Neuronal stem cell (in vitro differentiated cells): ENCODE measurements at regions not wholly inside any gene's neighbourhood (a gene's known extent, or its start where the extent isn't known, plus 50 kb on each side); places are given as distances from the start of the nearest gene placed in this dataset.

Source experiments
- DNase-seq: peaks from one replicate; pipeline ENCODE4 v3.0.0-alpha.2; 2013; ENCODE audit warnings: low spot score
- H2AFZ ChIP-seq: one replicate; pipeline ENCODE4 v1.6.1; 2013; ENCODE audit warnings: mild to moderate bottlenecking, low read length, inconsistent platforms
- H2AK5ac ChIP-seq: 2 replicates; pipeline ENCODE4 v1.6.1; 2013; ENCODE audit warnings: low read depth, mild to moderate bottlenecking, inconsistent platforms, low read length, moderate library complexity, mixed read lengths
- H2BK120ac ChIP-seq: 2 replicates; pipeline ENCODE4 v1.6.1; 2013; ENCODE audit warnings: low read depth, mild to moderate bottlenecking, inconsistent platforms, low read length, moderate library complexity, mixed read lengths
- H2BK12ac ChIP-seq: one replicate; pipeline ENCODE4 v1.6.1; 2013; ENCODE audit warnings: low read length, inconsistent platforms
- H2BK15ac ChIP-seq: 2 replicates; pipeline ENCODE4 v1.6.1; 2013; ENCODE audit warnings: mild to moderate bottlenecking, low read length, inconsistent platforms, mixed read lengths
- H2BK5ac ChIP-seq: one replicate; pipeline ENCODE4 v1.6.1; 2013; ENCODE audit warnings: inconsistent platforms, mild to moderate bottlenecking, low read length, moderate library complexity
- H3K14ac ChIP-seq: one replicate; pipeline ENCODE4 v1.6.1; 2013; ENCODE audit warnings: low read length, inconsistent platforms
- H3K18ac ChIP-seq: 2 replicates; pipeline ENCODE4 v1.6.1; 2013; ENCODE audit warnings: low read length, inconsistent platforms
- H3K23ac ChIP-seq: 2 replicates; pipeline ENCODE4 v1.6.1; 2013; ENCODE audit warnings: low read depth, mild to moderate bottlenecking, mixed read lengths, low read length, inconsistent platforms; ENCODE audit not compliant: poor library complexity
- H3K27ac ChIP-seq: replicated peaks from 3 replicates; pipeline ENCODE4 v1.5.1; 2013; ENCODE audit warnings: low read length, inconsistent platforms
- H3K27me3 ChIP-seq, 3 experiments: 2 replicates each; pipeline ENCODE4 v1.6.1; 2013; ENCODE audit warnings: low read length in 3 of 3, mild to moderate bottlenecking in 2 of 3, inconsistent platforms in 1 of 3, low read depth in 1 of 3, mixed read lengths in 1 of 3, moderate library complexity in 1 of 3; ENCODE audit not compliant: control insufficient read depth in 3 of 3, insufficient read depth in 3 of 3
- H3K36me3 ChIP-seq, 2 donors: replicated peaks in 1 of 2; 2 replicates each; pipeline ENCODE4 v1.6.1; 2013; ENCODE audit warnings: low read length in 2 of 2; ENCODE audit not compliant: control insufficient read depth in 2 of 2, insufficient read depth in 2 of 2
- H3K4ac ChIP-seq: 2 replicates; pipeline ENCODE4 v1.6.1; 2013; ENCODE audit warnings: inconsistent platforms, mild to moderate bottlenecking, low read length, moderate library complexity
- H3K4me1 ChIP-seq, 2 donors: 1 replicate in 1 of 2; 2 replicates in 1 of 2; pipeline ENCODE4 v1.6.1; 2013; ENCODE audit warnings: low read length in 2 of 2, low read depth in 1 of 2; ENCODE audit not compliant: control insufficient read depth in 2 of 2, insufficient read depth in 1 of 2
- H3K4me2 ChIP-seq: one replicate; pipeline ENCODE4 v1.6.1; 2013; ENCODE audit warnings: mild to moderate bottlenecking, low read length, inconsistent platforms; ENCODE audit not compliant: insufficient read depth, poor library complexity, severe bottlenecking
- H3K4me3 ChIP-seq, 2 donors: 2 replicates each; pipeline ENCODE4 v1.5.1; 2013; ENCODE audit warnings: low read length in 2 of 2, mild to moderate bottlenecking in 2 of 2, inconsistent platforms in 1 of 2, moderate library complexity in 1 of 2
- H3K79me1 ChIP-seq: one replicate; pipeline ENCODE4 v1.6.1; 2013; ENCODE audit warnings: low read depth, mild to moderate bottlenecking, inconsistent platforms, low read length, moderate library complexity
- H3K9ac ChIP-seq: one replicate; pipeline ENCODE4 v1.6.1; 2013; ENCODE audit warnings: mild to moderate bottlenecking, low read depth, low read length, inconsistent platforms; ENCODE audit not compliant: poor library complexity
- H3K9me3 ChIP-seq, 2 donors: replicated peaks in 1 of 2; 2 replicates each; pipeline versions ENCODE3 to v1.6.1; 2013; ENCODE audit warnings: low read length in 2 of 2, mild to moderate bottlenecking in 2 of 2, inconsistent platforms in 1 of 2, low read depth in 1 of 2, mixed read lengths in 1 of 2, moderate library complexity in 1 of 2; ENCODE audit not compliant: control insufficient read depth in 2 of 2, insufficient read depth in 1 of 2
- H4K8ac ChIP-seq: one replicate; pipeline ENCODE4 v1.6.1; 2013; ENCODE audit warnings: low read depth, mild to moderate bottlenecking, inconsistent platforms, low read length, moderate library complexity
- H4K91ac ChIP-seq: one replicate; pipeline ENCODE4 v1.6.1; 2013; ENCODE audit warnings: low read length, low read depth, mild to moderate bottlenecking, inconsistent platforms; ENCODE audit not compliant: poor library complexity
- WGBS, 2 donors: extraction: QIAGEN DNeasy Blood & Tissue Kit; methylation state at CpG; one replicate each; pipeline ENCODE4 v1.1.7; 2013; ENCODE audit warnings: missing lambda C conversion rate in 2 of 2, mixed read lengths in 1 of 2; ENCODE audit not compliant: insufficient read length in 2 of 2, insufficient replicate concordance in 1 of 2; ENCODE audit errors: extremely low coverage in 2 of 2; 5-methylcytosine and 5-hydroxymethylcytosine counted together

GRCh38 chr3:83233715-83234114 lies 1472.3 kb upstream of the GBE1 start:
- H3K18ac ChIP-seq = no peak overlapping the region
- no peaks in the 10 kb centered on the region for H3K9me3 ChIP-seq
- H2BK12ac ChIP-seq = no peak overlapping the region
- DNase-seq = no peak
- no peak overlapping the region for H3K4ac ChIP-seq
- no peak overlapping the region for H2AFZ ChIP-seq
- no peak overlapping the region for H3K4me3 ChIP-seq
- H2BK120ac ChIP-seq = no peak overlapping the region
- H3K79me1 ChIP-seq = no peaks in the 10 kb centered on the region
- H4K91ac ChIP-seq = no peak overlapping the region
- no peaks in the 10 kb centered on the region for H3K36me3 ChIP-seq
- no peaks in the 10 kb centered on the region for H3K4me1 ChIP-seq
- no peak overlapping the region for H2AK5ac ChIP-seq
- no peaks in the 10 kb centered on the region for H3K27me3 ChIP-seq
- no peak overlapping the region for H3K9ac ChIP-seq
- WGBS, 2 donors = no CpG with 5 or more reads among the region's 6 CpGs
- no peak overlapping the region for H2BK15ac ChIP-seq
- no peak overlapping the region for H4K8ac ChIP-seq
- H3K23ac ChIP-seq = no peak overlapping the region
- H3K4me2 ChIP-seq = no peak overlapping the region
- no peak overlapping the region for H3K27ac ChIP-seq
- H2BK5ac ChIP-seq = no peak overlapping the region
- no peak overlapping the region for H3K14ac ChIP-seq

GRCh38 chr3:83230841-83231240 lies 1469.4 kb upstream of the GBE1 start:
- H2BK5ac ChIP-seq = no peak overlapping the region
- no peaks in the 10 kb centered on the region for H3K9me3 ChIP-seq
- H3K27ac ChIP-seq = no peak overlapping the region
- no peak overlapping the region for H2BK15ac ChIP-seq
- H2BK120ac ChIP-seq = no peak overlapping the region
- no peak overlapping the region for H3K14ac ChIP-seq
- H3K4ac ChIP-seq = no peak overlapping the region
- H4K91ac ChIP-seq = no peak overlapping the region
- no peak overlapping the region for H4K8ac ChIP-seq
- no peak overlapping the region for H3K4me2 ChIP-seq
- H3K36me3 ChIP-seq = no peaks in the 10 kb centered on the region
- H2AK5ac ChIP-seq = no peak overlapping the region
- H3K79me1 ChIP-seq = no peaks in the 10 kb centered on the region
- no peak overlapping the region for H3K9ac ChIP-seq
- WGBS, 2 donors = no CpG with 5 or more reads among the region's 3 CpGs
- no peak overlapping the region for H3K4me3 ChIP-seq
- no peaks in the 10 kb centered on the region for H3K27me3 ChIP-seq
- H3K23ac ChIP-seq = no peak overlapping the region
- no peak for DNase-seq
- H2AFZ ChIP-seq = no peak overlapping the region
- no peaks in the 10 kb centered on the region for H3K4me1 ChIP-seq
- no peak overlapping the region for H2BK12ac ChIP-seq
- H3K18ac ChIP-seq = no peak overlapping the region

GRCh38 chr3:83230376-83230775 lies 1468.9 kb upstream of the GBE1 start:
- Histone ChIP-seq H2BK15ac (no peak overlapping the region), H3K9me3 (no peaks in the 10 kb centered on the region), H3K4me3 (no peak overlapping the region), H3K36me3 (no peaks in the 10 kb centered on the region), H2BK12ac (no peak overlapping the region), H3K4me1 (no peaks in the 10 kb centered on the region), H4K91ac (no peak overlapping the region), H2BK5ac (no peak overlapping the region), H3K23ac (no peak overlapping the region), H3K4ac (no peak overlapping the region), H3K9ac (no peak overlapping the region), H3K27ac (no peak overlapping the region), H3K79me1 (no peaks in the 10 kb centered on the region), H2AFZ (no peak overlapping the region), H3K18ac (no peak overlapping the region), H2BK120ac (no peak overlapping the region), H4K8ac (no peak overlapping the region), H2AK5ac (no peak overlapping the region), H3K14ac (no peak overlapping the region), H3K4me2 (no peak overlapping the region), H3K27me3 (no peaks in the 10 kb centered on the region)
- WGBS, 2 donors = no CpG with 5 or more reads among the region's 1 CpG
- DNase-seq = no peak

- no peak overlapping the region for H3K4me2 ChIP-seq
- H3K23ac ChIP-seq = no peak overlapping the region
- H2BK120ac ChIP-seq = no peak overlapping the region
- no peaks in the 10 kb centered on the region for H3K9me3 ChIP-seq
- H3K79me1 ChIP-seq = no peaks in the 10 kb centered on the region
- H3K18ac ChIP-seq = no peak overlapping the region
- H3K4me3 ChIP-seq = no peak overlapping the region
- no peak overlapping the region for H4K91ac ChIP-seq
- no CpG with 5 or more reads among the region's 3 CpGs for WGBS, 2 donors
- H2AFZ ChIP-seq = no peak overlapping the region
- no peak overlapping the region for H2BK12ac ChIP-seq
- no peak for DNase-seq
- no peaks in the 10 kb centered on the region for H3K4me1 ChIP-seq
- H3K36me3 ChIP-seq = no peaks in the 10 kb centered on the region
- H3K27ac ChIP-seq = no peak overlapping the region
- H2AK5ac ChIP-seq = no peak overlapping the region
- H3K4ac ChIP-seq = no peak overlapping the region
- no peak overlapping the region for H3K9ac ChIP-seq
- H3K27me3 ChIP-seq = no peaks in the 10 kb centered on the region
- H3K14ac ChIP-seq = no peak overlapping the region
- no peak overlapping the region for H4K8ac ChIP-seq
- no peak overlapping the region for H2BK15ac ChIP-seq
- no peak overlapping the region for H2BK5ac ChIP-seq
Observed at GRCh38 chr3:83226751-83227150, 1465.3 kb upstream of the GBE1 start.
